ENCODE measurements at regions not wholly inside any gene's neighbourhood (a gene's known extent, or its start where the extent isn't known, plus 50 kb on each side); places are given as distances from the start of the nearest gene placed in this dataset.

- 79 to 80% methylated on average over 2 of the region's 2 CpGs for WGBS, 2 donors
- Histone ChIP-seq H3K27ac (no peak overlapping the region), H3K36me3 (no peaks in the 10 kb centered on the region), H3K9me3 (no peaks in the 10 kb centered on the region), H3K4me1 (no peaks in the 10 kb centered on the region), H3K4me3 (replicated peaks in 1 of 3) (no peak overlapping the region), H3K27me3 (no peaks in the 10 kb centered on the region)
- intact Hi-C loops (cut with DNase I), result no loop called here
- TF ChIP-seq CTCF (IDR thresholded peaks at IDR 0.05), result no peak
- TF ChIP-seq POLR2A (IDR thresholded peaks at IDR 0.05), result no peak
- no peak for DNase-seq
These were observed 102.3 kb downstream of the RPE65 start for GRCh38 chr1:68347415-68347814.

GRCh38 chr1:68346188-68346808 is 103.5 kb downstream of the RPE65 start:
- 59 to 60% methylated on average over 3 of the region's 3 CpGs for WGBS, 2 donors
- H3K27ac ChIP-seq, result no peak overlapping the region
- no peaks in the 10 kb centered on the region for H3K36me3 ChIP-seq
- intact Hi-C loops (cut with DNase I), result no loop called here
- H3K27me3 ChIP-seq, result no peaks in the 10 kb centered on the region
- TF ChIP-seq CTCF (IDR thresholded peaks at IDR 0.05) (peak in 5 of 6 experiments; percentile 15 to 51 (median 33)), POLR2A (IDR thresholded peaks at IDR 0.05) (no peak)
- H3K4me1 ChIP-seq, result no peaks in the 10 kb centered on the region
- DNase-seq, result no peak
- H3K9me3 ChIP-seq, result no peaks in the 10 kb centered on the region
- no peak overlapping the region for H3K4me3 ChIP-seq (replicated peaks in 1 of 3)

GRCh38 chr1:68344208-68344607 is 105.5 kb downstream of the RPE65 start:
- no peak for TF ChIP-seq POLR2A (IDR thresholded peaks at IDR 0.05)
- TF ChIP-seq CTCF (IDR thresholded peaks at IDR 0.05), result no peak
- Histone ChIP-seq H3K36me3 (no peaks in the 10 kb centered on the region), H3K9me3 (no peaks in the 10 kb centered on the region), H3K27ac (no peak overlapping the region), H3K27me3 (no peaks in the 10 kb centered on the region), H3K4me1 (no peaks in the 10 kb centered on the region), H3K4me3 (replicated peaks in 1 of 3) (no peak overlapping the region)
- DNase-seq, result no peak
- intact Hi-C loops (cut with DNase I), result loop anchor here (2.0 to 5.0 kb wide), 2 partner anchors 227 to 817 kb away; no protein-coding TSS in a partner anchor
- 83 to 85% methylated on average over 4 of the region's 4 CpGs for WGBS, 2 donors

GRCh38 chr1:68340951-68341350 is 108.6 kb upstream of the WLS start:
- H3K27ac ChIP-seq, result no peak overlapping the region
- no peaks in the 10 kb centered on the region for H3K27me3 ChIP-seq
- intact Hi-C loops (cut with DNase I), result loop anchor here (5.0 kb wide), 1 partner anchor 814 kb away; no protein-coding TSS in a partner anchor
- H3K36me3 ChIP-seq, result no peaks in the 10 kb centered on the region
- no peaks in the 10 kb centered on the region for H3K4me1 ChIP-seq
- DNase-seq, result no peak
- H3K4me3 ChIP-seq (replicated peaks in 1 of 3), result no peak overlapping the region
- TF ChIP-seq POLR2A (IDR thresholded peaks at IDR 0.05) (no peak), CTCF (IDR thresholded peaks at IDR 0.05) (no peak)
- WGBS, 2 donors, result 91 to 93% methylated on average over 5 of the region's 5 CpGs
- H3K9me3 ChIP-seq, result no peaks in the 10 kb centered on the region

- Histone ChIP-seq H3K27me3 (no peaks in the 10 kb centered on the region), H3K4me3 (replicated peaks in 1 of 3) (no peak overlapping the region), H3K36me3 (no peaks in the 10 kb centered on the region), H3K27ac (no peak overlapping the region), H3K4me1 (no peaks in the 10 kb centered on the region), H3K9me3 (no peaks in the 10 kb centered on the region)
- DNase-seq, result no peak
- no peak for TF ChIP-seq POLR2A (IDR thresholded peaks at IDR 0.05)
- no peak for TF ChIP-seq CTCF (IDR thresholded peaks at IDR 0.05)
- intact Hi-C loops (cut with DNase I), result no loop called here
These were observed 107.2 kb upstream of the WLS start for GRCh38 chr1:68339505-68339904.
